ENCODE measurements at regions not wholly inside any gene's neighbourhood (a gene's known extent, or its start where the extent isn't known, plus 50 kb on each side); places are given as distances from the start of the nearest gene placed in this dataset.

DNA sequence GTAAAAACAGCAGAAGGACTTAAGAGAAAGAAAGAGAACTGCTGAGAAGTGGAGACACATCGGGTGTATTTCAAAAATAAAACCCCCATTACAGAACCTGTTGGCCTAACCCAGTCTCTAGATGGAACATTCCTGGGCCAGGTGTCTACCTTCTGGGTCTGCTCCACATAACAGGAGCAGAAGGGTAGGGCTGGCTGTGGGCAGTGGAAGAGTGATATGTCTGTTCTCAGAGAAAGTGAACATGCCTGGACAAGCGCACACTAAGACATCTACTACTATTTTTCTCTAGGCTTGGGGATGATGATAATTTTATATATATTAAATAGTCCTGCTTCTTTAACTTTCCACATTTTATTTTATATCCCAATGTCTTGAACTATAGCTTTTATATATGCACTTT is 267.1 kb downstream of the TBC1D4 start:
- Histone ChIP-seq H3K79me2 (ENCODE audit: control insufficient read depth in 1 of 2, insufficient read depth in 2 of 2, low read length in 2 of 2) (no peaks in the 10 kb centered on the region), H3K14ac (ENCODE audit: insufficient read length) (no peak overlapping the region), H2BK20ac (ENCODE audit: low read length) (no peak overlapping the region), H2BK5ac (ENCODE audit: low read depth, low read length) (no peak overlapping the region), H3K9me3 (ENCODE audit: insufficient read depth in 2 of 2, low read depth in 1 of 2, low read length in 1 of 2) (no peaks in the 10 kb centered on the region), H3K18ac (ENCODE audit: extremely low read depth, low read length) (no peak overlapping the region), H2BK120ac (replicated peaks; ENCODE audit: low read depth, low read length) (no peak overlapping the region), H3K36me3 (ENCODE audit: control insufficient read depth in 2 of 4, insufficient read depth in 4 of 4, low read length in 3 of 4) (no peaks in the 10 kb centered on the region), H3K23me2 (ENCODE audit: low read depth, low read length) (no peaks in the 10 kb centered on the region), H3K4me1 (replicated peaks in 1 of 4; ENCODE audit: control insufficient read depth in 3 of 4, insufficient read depth in 4 of 4, low read length in 3 of 4) (no peaks in the 10 kb centered on the region), H2BK15ac (ENCODE audit: low read length) (no peak overlapping the region), H3K56ac (replicated peaks; ENCODE audit: insufficient read length, low read depth, low read length) (no peak overlapping the region), H3K79me1 (ENCODE audit: low read depth, low read length) (no peaks in the 10 kb centered on the region), H4K91ac (replicated peaks; ENCODE audit: insufficient read length, low read length) (no peak overlapping the region), H2AFZ (ENCODE audit: low read length) (no peak overlapping the region), H3K9ac (replicated peaks in 1 of 4; ENCODE audit: extremely low read depth in 1 of 4, low read depth in 3 of 4, low read length in 3 of 4) (no peak overlapping the region), H3K27ac (ENCODE audit: low read depth, low read length) (no peak overlapping the region), H3K23ac (ENCODE audit: insufficient read length) (no peak overlapping the region), H3K4ac (replicated peaks; ENCODE audit: insufficient read length, low read depth, low read length) (no peak overlapping the region), H4K8ac (ENCODE audit: extremely low read depth, insufficient read depth, low read length) (no peak overlapping the region), H3K27me3 (replicated peaks in 1 of 4; ENCODE audit: control insufficient read depth in 3 of 4, extremely low read depth in 1 of 4, insufficient read depth in 3 of 4, low read length in 3 of 4) (no peaks in the 10 kb centered on the region), H2BK12ac (ENCODE audit: low read depth, low read length) (no peak overlapping the region), H4K20me1 (replicated peaks in 1 of 2; ENCODE audit: control insufficient read depth in 1 of 2, insufficient read depth in 2 of 2, low read length in 2 of 2) (no peaks in the 10 kb centered on the region), H2AK5ac (ENCODE audit: low read depth, low read length) (no peak overlapping the region), H3K4me3 (ENCODE audit: extremely low read depth in 1 of 4, insufficient read depth in 2 of 4, low read depth in 3 of 4, low read length in 4 of 4) (no peak overlapping the region), H4K5ac (ENCODE audit: insufficient read length, low read depth, low read length) (no peak overlapping the region), H3K4me2 (ENCODE audit: insufficient read depth in 1 of 2, low read depth in 2 of 2, low read length in 2 of 2) (no peak overlapping the region)
- TF ChIP-seq, protein P1, sequence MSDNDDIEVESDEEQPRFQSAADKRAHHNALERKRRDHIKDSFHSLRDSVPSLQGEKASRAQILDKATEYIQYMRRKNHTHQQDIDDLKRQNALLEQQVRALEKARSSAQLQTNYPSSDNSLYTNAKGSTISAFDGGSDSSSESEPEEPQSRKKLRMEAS (IDR thresholded peaks at IDR 0.05) = no peak
- TF ChIP-seq FOSL1 (IDR thresholded peaks at IDR 0.05; ENCODE audit: insufficient read depth, low read depth, low read length) (no peak), GTF2F1 (IDR thresholded peaks at IDR 0.05; ENCODE audit: borderline replicate concordance, low read depth, low read length) (no peak), SIN3A (conservative IDR thresholded peaks at IDR 0.05 in 1 of 2, IDR thresholded peaks at IDR 0.05 in 1 of 2; ENCODE audit: low read depth in 1 of 2, low read length in 2 of 2) (no peak), PHF8 (conservative IDR thresholded peaks at IDR 0.05; ENCODE audit: low read depth, low read length) (no peak), YY1 (IDR thresholded peaks at IDR 0.05; ENCODE audit: low read depth, low read length) (no peak)
- ChIA-PET POLR2A (ENCODE audit: partially characterized antibody) (no interaction called here), CTCF (ENCODE audit: partially characterized antibody) (interaction anchor here (0.8 kb wide), 1 partner anchor 453 kb away, joined by 3 read pairs; no protein-coding TSS in a partner anchor)
- FAIRE-seq (no peak), DNase-seq (ENCODE audit: low read depth in 1 of 2, low spot score in 2 of 2) (no peak)
- whole genome bisulfite sequencing, 2 experiments (ENCODE audit: extremely low coverage in 1 of 2, insufficient coverage in 1 of 2, insufficient read length in 1 of 2, insufficient replicate concordance in 2 of 2, low coverage in 1 of 2, low lambda C conversion rate in 2 of 2, missing lambda C conversion rate in 1 of 2) = 90% methylated on average over 2 of the region's 2 CpGs; no CpG with 5 or more reads in 1 of the 2 experiments
